Suprapubic skin (tissue), 4 donors: ENCODE measurements at regions not wholly inside any gene's neighbourhood (a gene's known extent, or its start where the extent isn't known, plus 50 kb on each side); places are given as distances from the start of the nearest gene placed in this dataset.

Source experiments
- POLR2A ChIP-seq, 2 donors: fragments of 450-650 bp; IDR thresholded peaks; one replicate each; pipeline ENCODE4 v1.6.1; 2017; ENCODE audit warnings: antibody characterized with exemption in 2 of 2, mild to moderate bottlenecking in 2 of 2, moderate library complexity in 2 of 2
- POLR2AphosphoS5 ChIP-seq, 3 donors: sonication (generic); formaldehyde crosslinking; IDR thresholded peaks; one replicate each; pipeline ENCODE4 v1.6.1; 2017; ENCODE audit warnings: antibody characterized with exemption in 3 of 3

DNA sequence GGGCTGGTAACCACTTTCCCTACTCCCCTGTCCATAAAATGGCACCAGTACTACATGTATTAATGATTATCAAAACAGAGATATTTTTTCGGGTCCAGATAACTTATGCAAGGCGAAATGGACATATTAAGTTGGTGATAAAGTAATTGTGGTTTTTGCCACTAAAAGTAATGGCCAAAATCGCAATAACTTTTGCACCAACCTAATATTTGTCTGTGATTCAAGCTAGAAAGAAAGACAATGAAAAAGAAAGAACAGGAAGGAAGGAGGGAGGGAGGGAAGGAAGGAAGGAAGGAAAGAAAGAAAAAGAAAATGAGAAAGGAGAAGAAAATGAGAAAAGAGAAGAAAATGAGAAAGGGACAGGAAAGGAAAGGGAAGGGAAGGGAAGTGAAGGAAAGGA is 922.9 kb downstream of the TBC1D32 start:
- TF ChIP-seq POLR2A (IDR thresholded peaks at IDR 0.05) (no peak), POLR2AphosphoS5 (IDR thresholded peaks at IDR 0.05) (no peak)
